ENCODE measurements at regions not wholly inside any gene's neighbourhood (a gene's known extent, or its start where the extent isn't known, plus 50 kb on each side); places are given as distances from the start of the nearest gene placed in this dataset.

GRCh38 chr2:196242131-196242620 lies 70.8 kb upstream of the STK17B start:
- peaks cover 16% of the 10 kb centered on the region for H3K36me3 Mint-ChIP-seq
- CTCF ChIA-PET, result interaction anchor here (0.7 to 3.6 kb wide), 6 partner anchors 10 to 77 kb away, joined by 3 to 26 read pairs (median 6); no protein-coding TSS in a partner anchor
- DNase-seq, result no peak
- no peaks in the 10 kb centered on the region for H3K27me3 Mint-ChIP-seq
- H3K9me3 Mint-ChIP-seq, result peaks cover 2% of the 10 kb centered on the region
- H3K27ac Mint-ChIP-seq, result peak overlapping the region; percentile 95
- peaks cover 76% of the 10 kb centered on the region for H3K4me1 Mint-ChIP-seq
- no peak overlapping the region for H3K4me3 Mint-ChIP-seq

- Mint-ChIP-seq H3K4me3 (no peak overlapping the region), H3K27me3 (no peaks in the 10 kb centered on the region), H3K36me3 (peaks cover 6% of the 10 kb centered on the region), H3K27ac (no peak overlapping the region), H3K9me3 (no peaks in the 10 kb centered on the region), H3K4me1 (peaks cover 73% of the 10 kb centered on the region)
- DNase-seq, result no peak
- CTCF ChIA-PET, result interaction anchor here (1.0 to 1.4 kb wide), 3 partner anchors 15 to 110 kb away, joined by 3 to 5 read pairs (median 4); no protein-coding TSS in a partner anchor
Measured at GRCh38 chr2:196244516-196244915, 73.1 kb upstream of the STK17B start.

GRCh38 chr2:196244966-196245365 lies 73.6 kb upstream of the STK17B start:
- no peak for DNase-seq
- Mint-ChIP-seq H3K27ac (no peak overlapping the region), H3K27me3 (no peaks in the 10 kb centered on the region), H3K4me3 (no peak overlapping the region), H3K9me3 (no peaks in the 10 kb centered on the region), H3K36me3 (peaks cover 6% of the 10 kb centered on the region), H3K4me1 (peaks cover 73% of the 10 kb centered on the region)
- CTCF ChIA-PET, result interaction anchor here (1.4 kb wide), 2 partner anchors 15 to 32 kb away, joined by 4 to 5 read pairs; no protein-coding TSS in a partner anchor

GRCh38 chr2:196245378-196246140 lies 74.2 kb upstream of the STK17B start:
- CTCF ChIA-PET, result interaction anchor here (1.3 to 1.4 kb wide), 3 partner anchors 11 to 31 kb away, joined by 3 to 5 read pairs (median 4); no protein-coding TSS in a partner anchor
- no peak overlapping the region for H3K27ac Mint-ChIP-seq

GRCh38 chr2:196247114-196247975 lies 76.0 kb upstream of the STK17B start:
- Mint-ChIP-seq H3K9me3 (peaks cover 10% of the 10 kb centered on the region), H3K4me1 (peaks cover 71% of the 10 kb centered on the region), H3K36me3 (peaks cover 3% of the 10 kb centered on the region), H3K4me3 (no peak overlapping the region), H3K27me3 (no peaks in the 10 kb centered on the region), H3K27ac (no peak overlapping the region)
- CTCF ChIA-PET, result interaction anchor here (1.7 to 4.1 kb wide), 3 partner anchors 13 to 29 kb away, joined by 7 to 18 read pairs (median 16); no protein-coding TSS in a partner anchor
- DNase-seq, result no peak

More at GRCh38 chr2:196245378-196246140, 74.2 kb upstream of the STK17B start:
- Mint-ChIP-seq H3K9me3 (no peaks in the 10 kb centered on the region), H3K4me1 (peaks cover 73% of the 10 kb centered on the region), H3K4me3 (no peak overlapping the region), H3K36me3 (peaks cover 6% of the 10 kb centered on the region), H3K27me3 (no peaks in the 10 kb centered on the region)
- DNase-seq, result no peak

GRCh38 chr2:196247976-196248280 lies 76.5 kb upstream of the STK17B start:
- no peak for DNase-seq
- Mint-ChIP-seq H3K4me3 (no peak overlapping the region), H3K9me3 (peaks cover 12% of the 10 kb centered on the region), H3K27me3 (no peaks in the 10 kb centered on the region), H3K36me3 (peaks cover 6% of the 10 kb centered on the region), H3K27ac (no peak overlapping the region), H3K4me1 (peaks cover 72% of the 10 kb centered on the region)
- CTCF ChIA-PET, result interaction anchor here (1.1 to 4.1 kb wide), 5 partner anchors 9 to 42 kb away, joined by 3 to 18 read pairs (median 7); no protein-coding TSS in a partner anchor

GRCh38 chr2:196248467-196249094 lies 77.2 kb upstream of the STK17B start:
- no peaks in the 10 kb centered on the region for H3K27me3 Mint-ChIP-seq
- H3K4me1 Mint-ChIP-seq, result peaks cover 77% of the 10 kb centered on the region
- CTCF ChIA-PET, result interaction anchor here (1.1 to 4.1 kb wide), 6 partner anchors 8 to 42 kb away, joined by 3 to 18 read pairs (median 6); no protein-coding TSS in a partner anchor
- H3K4me3 Mint-ChIP-seq, result no peak overlapping the region
- H3K27ac Mint-ChIP-seq, result no peak overlapping the region
- peaks cover 12% of the 10 kb centered on the region for H3K9me3 Mint-ChIP-seq
- no peak for DNase-seq
- H3K36me3 Mint-ChIP-seq, result peaks cover 7% of the 10 kb centered on the region

GRCh38 chr2:196249171-196249570 lies 77.8 kb upstream of the STK17B start:
- no peak for DNase-seq
- no peak overlapping the region for H3K27ac Mint-ChIP-seq
- peaks cover 7% of the 10 kb centered on the region for H3K36me3 Mint-ChIP-seq
- H3K27me3 Mint-ChIP-seq, result no peaks in the 10 kb centered on the region
- peaks cover 12% of the 10 kb centered on the region for H3K9me3 Mint-ChIP-seq
- H3K4me3 Mint-ChIP-seq, result no peak overlapping the region
- peaks cover 77% of the 10 kb centered on the region for H3K4me1 Mint-ChIP-seq
- CTCF ChIA-PET, result interaction anchor here (1.1 to 4.1 kb wide), 6 partner anchors 8 to 41 kb away, joined by 3 to 18 read pairs (median 6); no protein-coding TSS in a partner anchor

GRCh38 chr2:196249860-196250259 lies 78.5 kb upstream of the STK17B start:
- Mint-ChIP-seq H3K27me3 (no peaks in the 10 kb centered on the region), H3K27ac (peak overlapping the region; percentile 43), H3K36me3 (peaks cover 7% of the 10 kb centered on the region), H3K9me3 (peaks cover 12% of the 10 kb centered on the region), H3K4me1 (peaks cover 76% of the 10 kb centered on the region), H3K4me3 (no peak overlapping the region)
- no peak for DNase-seq
- CTCF ChIA-PET, result interaction anchor here (3.8 to 4.1 kb wide), 2 partner anchors 10 to 26 kb away, joined by 16 to 18 read pairs; no protein-coding TSS in a partner anchor

GRCh38 chr2:196251132-196251531 lies 79.8 kb upstream of the STK17B start:
- H3K27me3 Mint-ChIP-seq, result no peaks in the 10 kb centered on the region
- DNase-seq, result no peak
- peaks cover 12% of the 10 kb centered on the region for H3K9me3 Mint-ChIP-seq
- H3K4me3 Mint-ChIP-seq, result no peak overlapping the region
- CTCF ChIA-PET, result interaction anchor here (1.4 to 4.1 kb wide), 2 partner anchors 10 to 25 kb away, joined by 3 to 16 read pairs; no protein-coding TSS in a partner anchor
- H3K27ac Mint-ChIP-seq, result peak overlapping the region; percentile 6
- peaks cover 67% of the 10 kb centered on the region for H3K4me1 Mint-ChIP-seq
- peaks cover 7% of the 10 kb centered on the region for H3K36me3 Mint-ChIP-seq

GRCh38 chr2:196252408-196253115 lies 81.2 kb upstream of the STK17B start:
- Mint-ChIP-seq H3K4me1 (peaks cover 74% of the 10 kb centered on the region), H3K4me3 (no peak overlapping the region), H3K27ac (no peak overlapping the region), H3K9me3 (peaks cover 13% of the 10 kb centered on the region), H3K27me3 (no peaks in the 10 kb centered on the region), H3K36me3 (peaks cover 9% of the 10 kb centered on the region)
- DNase-seq, result no peak
- CTCF ChIA-PET, result interaction anchor here (0.7 kb wide), 1 partner anchor 38 kb away, joined by 3 read pairs; no protein-coding TSS in a partner anchor

- Mint-ChIP-seq H3K36me3 (peaks cover 9% of the 10 kb centered on the region), H3K27ac (no peak overlapping the region), H3K4me3 (no peak overlapping the region), H3K9me3 (peaks cover 13% of the 10 kb centered on the region), H3K4me1 (peaks cover 74% of the 10 kb centered on the region), H3K27me3 (no peaks in the 10 kb centered on the region)
- DNase-seq, result no peak
- CTCF ChIA-PET, result interaction anchor here (0.7 kb wide), 1 partner anchor 38 kb away, joined by 3 read pairs; no protein-coding TSS in a partner anchor
Measured at GRCh38 chr2:196253116-196253480, 81.7 kb upstream of the STK17B start.

- Mint-ChIP-seq H3K27ac (no peak overlapping the region), H3K4me3 (no peak overlapping the region), H3K27me3 (no peaks in the 10 kb centered on the region), H3K4me1 (peaks cover 70% of the 10 kb centered on the region), H3K9me3 (peaks cover 6% of the 10 kb centered on the region), H3K36me3 (peaks cover 9% of the 10 kb centered on the region)
- CTCF ChIA-PET, result interaction anchor here (0.9 kb wide), 3 partner anchors 8 to 85 kb away, joined by 3 to 4 read pairs (median 3); partner anchors contain the start of gene STK17B
- no peak for DNase-seq
Measured at GRCh38 chr2:196256585-196256984, 85.2 kb upstream of the STK17B start.
